GM10266 (cell line): ENCODE measurements at regions not wholly inside any gene's neighbourhood (a gene's known extent, or its start where the extent isn't known, plus 50 kb on each side); places are given as distances from the start of the nearest gene placed in this dataset.

Experiments
- DNase-seq: peaks from one replicate; pipeline ENCODE4 v3.0.0; 2012; ENCODE audit errors: extremely low spot score
- CTCF ChIP-seq: IDR thresholded peaks from 2 replicates; pipeline ENCODE4 v1.5.1; 2012; ENCODE audit warnings: mild to moderate bottlenecking, low read depth; ENCODE audit not compliant: control insufficient read depth, insufficient read depth; ENCODE audit errors: missing control alignments

GRCh38 chr22:22039286-22040074 is 56.9 kb upstream of the TOP3B start:
- DNase-seq, result no peak
- no peak for TF ChIP-seq CTCF

DNA sequence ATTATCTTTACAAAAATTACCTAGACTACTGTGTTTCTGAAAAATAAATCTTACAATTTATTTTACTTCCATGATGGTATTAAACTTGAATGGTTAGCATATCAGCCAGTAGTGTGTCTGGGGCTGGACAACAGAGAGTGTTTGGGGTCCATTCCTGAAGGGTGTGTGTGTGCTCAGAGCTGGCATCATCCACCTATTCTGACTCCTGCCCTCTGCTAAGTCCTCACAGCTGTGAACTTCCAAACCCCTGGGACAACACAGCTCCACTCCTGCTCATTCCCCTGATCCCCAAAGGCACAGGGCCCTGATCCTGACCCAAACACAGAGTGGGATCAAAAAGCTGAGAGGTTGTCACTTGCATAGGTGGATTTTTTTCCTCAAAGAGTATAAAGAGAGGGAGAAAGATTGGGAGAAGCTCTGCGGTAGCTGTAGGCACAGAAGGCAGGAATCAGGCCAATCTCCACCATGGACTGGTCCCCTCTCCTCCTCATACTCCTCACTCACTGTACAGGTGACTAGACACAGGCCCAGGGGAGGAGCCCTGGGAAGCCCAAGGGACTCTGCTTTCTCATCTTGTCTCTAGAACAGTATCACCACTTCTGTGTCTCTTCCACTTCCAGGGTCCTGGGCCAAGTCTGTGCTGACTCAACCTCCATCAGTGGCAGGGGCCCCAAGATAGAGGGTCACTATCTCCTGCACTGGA is 55.7 kb upstream of the TOP3B start:
- TF ChIP-seq CTCF, result no peak
- DNase-seq, result no peak

- TF ChIP-seq CTCF, result no peak
- DNase-seq, result no peak
These were observed 55.2 kb upstream of the TOP3B start for GRCh38 chr22:22037740-22038139.

- no peak for DNase-seq
- no peak for TF ChIP-seq CTCF
These were observed 54.6 kb upstream of the TOP3B start for GRCh38 chr22:22037229-22037628.

DNA sequence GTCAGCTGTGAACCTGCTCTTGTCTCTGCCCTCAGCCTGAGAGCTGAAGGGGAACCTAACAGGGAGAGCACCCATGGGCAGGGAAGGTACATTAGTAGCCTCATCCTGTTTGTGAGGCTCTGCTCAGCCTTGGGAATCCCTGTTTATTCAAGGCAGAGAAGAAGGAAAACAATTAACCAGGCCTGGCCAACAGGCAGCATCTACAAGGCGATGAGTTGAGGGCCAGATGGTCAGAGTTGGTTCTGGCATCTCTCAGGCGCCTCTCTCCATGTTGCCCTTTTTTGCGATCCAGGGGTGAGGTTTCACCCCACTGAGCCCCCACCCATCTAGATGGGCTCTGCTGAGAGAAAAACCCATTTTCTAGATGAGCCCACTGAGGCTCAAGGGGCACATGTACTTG is 54.0 kb upstream of the TOP3B start:
- TF ChIP-seq CTCF, result no peak
- DNase-seq, result no peak

DNA sequence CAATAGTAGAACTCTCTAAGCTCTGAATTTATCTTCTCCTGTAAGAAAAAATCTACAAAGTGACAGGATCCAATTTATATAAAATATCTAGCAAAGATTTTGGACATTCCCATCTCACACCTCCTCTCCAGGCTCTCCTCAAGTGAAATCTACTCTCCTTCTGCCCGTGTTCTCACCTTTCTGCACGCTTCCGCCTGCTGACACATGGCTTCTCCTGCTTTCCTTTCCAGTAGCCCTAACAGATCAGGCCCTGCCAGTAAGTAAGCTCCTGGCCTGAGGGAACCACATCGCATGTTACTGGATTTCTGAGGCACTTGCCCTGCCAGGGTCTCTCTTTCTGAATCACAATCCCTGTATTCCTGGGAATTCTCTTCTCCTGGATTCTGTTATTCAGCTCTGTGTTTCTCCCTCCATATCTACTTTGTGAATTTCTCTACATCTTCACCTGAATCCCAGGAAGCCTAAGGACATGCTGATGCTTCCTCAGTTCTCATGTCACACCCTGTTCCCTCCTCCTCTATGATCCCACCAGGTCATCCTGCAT is 53.3 kb upstream of the TOP3B start:
- no peak for DNase-seq

More for the DNA sequence above, 53.3 kb upstream of the TOP3B start:
- TF ChIP-seq CTCF, result no peak
